H1 (cell line): ENCODE measurements at regions not wholly inside any gene's neighbourhood (a gene's known extent, or its start where the extent isn't known, plus 50 kb on each side); places are given as distances from the start of the nearest gene placed in this dataset.

ENCODE experiments used
- CTCF ChIA-PET: fragments of 300-600 bp; sonication (Branson Sonifier 250); formaldehyde crosslinking; loops from one replicate; lab custom pipeline; 2021; ENCODE audit not compliant: partially characterized antibody; lab: Charles Lee
- POLR2A ChIA-PET: fragments of 300-600 bp; sonication (Branson Sonifier 250); formaldehyde crosslinking; loops from one replicate; lab custom pipeline; 2021; ENCODE audit warnings: inconsistent platforms; ENCODE audit not compliant: partially characterized antibody; lab: Charles Lee
- DNase-seq, 2 experiments: peaks; one replicate each; pipeline versions ENCODE4 v3.0.0 to v3.0.0-alpha.2; 2010 to 2022; ENCODE audit warnings: low spot score in 2 of 2, low read depth in 1 of 2, mixed read lengths in 1 of 2
- FAIRE-seq: peaks from 2 replicates; lab custom pipeline; 2011; peaks lifted over from hg19 to GRCh38; lab: Jason Lieb, UNC
- H2AFZ ChIP-seq: 2 replicates; pipeline ENCODE4 v1.8.1; 2012; ENCODE audit warnings: low read length, inconsistent platforms
- H2AK5ac ChIP-seq: 2 replicates; pipeline ENCODE4 v1.6.1; 2013; ENCODE audit warnings: low read depth, low read length
- H2BK120ac ChIP-seq: replicated peaks from 2 replicates; pipeline ENCODE3; 2013; ENCODE audit warnings: low read depth, low read length, inconsistent platforms
- H2BK12ac ChIP-seq: 2 replicates; pipeline ENCODE4 v1.6.1; 2013; ENCODE audit warnings: low read depth, low read length
- H2BK15ac ChIP-seq: 2 replicates; pipeline ENCODE4 v1.6.1; 2013; ENCODE audit warnings: low read length
- H2BK20ac ChIP-seq: 2 replicates; pipeline ENCODE4 v1.6.1; 2013; ENCODE audit warnings: low read length
- H2BK5ac ChIP-seq: 2 replicates; pipeline ENCODE4 v1.6.1; 2013; ENCODE audit warnings: low read depth, low read length
- H3K14ac ChIP-seq: 2 replicates; pipeline ENCODE4 v1.6.1; 2013; ENCODE audit warnings: inconsistent platforms; ENCODE audit not compliant: insufficient read length
- H3K18ac ChIP-seq: 2 replicates; pipeline ENCODE4 v1.6.1; 2013; ENCODE audit warnings: low read length; ENCODE audit errors: extremely low read depth
- H3K23ac ChIP-seq: 2 replicates; pipeline ENCODE4 v1.6.1; 2013; ENCODE audit warnings: inconsistent platforms; ENCODE audit not compliant: insufficient read length
- H3K23me2 ChIP-seq: 2 replicates; pipeline ENCODE4 v1.6.1; 2013; ENCODE audit warnings: low read depth, low read length
- H3K27ac ChIP-seq: 2 replicates; pipeline ENCODE4 v1.6.1; 2011; ENCODE audit warnings: low read depth, low read length, inconsistent platforms
- H3K27me3 ChIP-seq, 4 experiments: replicated peaks in 1 of 4; 1 replicate in 1 of 4; 2 replicates in 3 of 4; pipeline versions ENCODE4 v1.6.1 to v1.8.1; 2011 to 2013; ENCODE audit warnings: low read length in 3 of 4, mild to moderate bottlenecking in 3 of 4, inconsistent platforms in 2 of 4, mixed read lengths in 2 of 4, moderate library complexity in 1 of 4; ENCODE audit not compliant: control insufficient read depth in 3 of 4, insufficient read depth in 3 of 4; ENCODE audit errors: extremely low read depth in 1 of 4
- H3K36me3 ChIP-seq, 4 experiments: 2 replicates each; pipeline versions ENCODE4 v1.6.1 to v1.8.1; 2011 to 2013; ENCODE audit warnings: mild to moderate bottlenecking in 4 of 4, low read length in 3 of 4, moderate library complexity in 2 of 4, control low read depth in 1 of 4, inconsistent platforms in 1 of 4; ENCODE audit not compliant: insufficient read depth in 4 of 4, control insufficient read depth in 2 of 4
- H3K4ac ChIP-seq: replicated peaks from 2 replicates; pipeline ENCODE3; 2013; ENCODE audit warnings: low read length, low read depth, mixed read lengths, inconsistent platforms; ENCODE audit not compliant: insufficient read length
- H3K4me1 ChIP-seq, 4 experiments: replicated peaks in 1 of 4; 1 replicate in 1 of 4; 2 replicates in 3 of 4; pipeline versions ENCODE4 v1.6.1 to v1.8.1; 2011 to 2013; ENCODE audit warnings: low read length in 3 of 4, inconsistent platforms in 2 of 4, mixed read lengths in 1 of 4; ENCODE audit not compliant: insufficient read depth in 4 of 4, control insufficient read depth in 3 of 4
- H3K4me2 ChIP-seq, 2 experiments: 2 replicates each; pipeline versions ENCODE4 v1.6.1 to v1.8.1; 2011 to 2013; ENCODE audit warnings: low read depth in 2 of 2, low read length in 2 of 2, control low read depth in 1 of 2, inconsistent platforms in 1 of 2, mild to moderate bottlenecking in 1 of 2; ENCODE audit not compliant: insufficient read depth in 1 of 2
- H3K4me3 ChIP-seq, 4 experiments: fragments of 200-600, 300-600 bp in 1 of 4; sonication (generic), shearing (Covaris generic), sonication (Bioruptor Twin) in 1 of 4; 2 replicates each; pipeline versions ENCODE4 v1.5.1 to v1.8.1; 2011 to 2016; ENCODE audit warnings: low read length in 4 of 4, low read depth in 3 of 4, control low read depth in 2 of 4, inconsistent platforms in 2 of 4, mild to moderate bottlenecking in 2 of 4, mixed read lengths in 1 of 4, moderate library complexity in 1 of 4; ENCODE audit not compliant: insufficient read depth in 2 of 4; ENCODE audit errors: extremely low read depth in 1 of 4
- H3K56ac ChIP-seq: replicated peaks from 2 replicates; pipeline ENCODE3; 2013; ENCODE audit warnings: low read depth, mild to moderate bottlenecking, mixed read lengths, low read length, inconsistent platforms; ENCODE audit not compliant: insufficient read length
- H3K79me1 ChIP-seq: 2 replicates; pipeline ENCODE4 v1.6.1; 2013; ENCODE audit warnings: low read depth, low read length, control low read depth
- H3K79me2 ChIP-seq, 2 experiments: 2 replicates each; pipeline versions ENCODE4 v1.6.1 to v1.8.1; 2012 to 2013; ENCODE audit warnings: low read length in 2 of 2, mild to moderate bottlenecking in 2 of 2, inconsistent platforms in 1 of 2; ENCODE audit not compliant: insufficient read depth in 2 of 2, control insufficient read depth in 1 of 2
- H3K9ac ChIP-seq, 4 experiments: replicated peaks in 1 of 4; 1 replicate in 1 of 4; 2 replicates in 3 of 4; pipeline versions ENCODE4 v1.6.1 to v1.8.1; 2011 to 2013; ENCODE audit warnings: low read depth in 3 of 4, low read length in 3 of 4, control low read depth in 2 of 4, mild to moderate bottlenecking in 2 of 4, moderate library complexity in 2 of 4, inconsistent platforms in 1 of 4; ENCODE audit errors: extremely low read depth in 1 of 4
- H3K9me3 ChIP-seq, 2 experiments: 2 replicates each; pipeline versions ENCODE4 v1.6.1 to v1.8.1; 2012 to 2013; ENCODE audit warnings: mild to moderate bottlenecking in 2 of 2, moderate library complexity in 2 of 2, control low read depth in 1 of 2, inconsistent platforms in 1 of 2, low read depth in 1 of 2, low read length in 1 of 2, mixed read lengths in 1 of 2; ENCODE audit not compliant: insufficient read depth in 2 of 2
- H4K20me1 ChIP-seq, 2 experiments: replicated peaks in 1 of 2; 2 replicates each; pipeline versions ENCODE3 to v1.8.1; 2011 to 2013; ENCODE audit warnings: inconsistent platforms in 2 of 2, low read length in 2 of 2, mild to moderate bottlenecking in 1 of 2; ENCODE audit not compliant: insufficient read depth in 2 of 2, control insufficient read depth in 1 of 2
- H4K5ac ChIP-seq: 2 replicates; pipeline ENCODE4 v1.6.1; 2013; ENCODE audit warnings: low read length, low read depth, mixed read lengths, inconsistent platforms; ENCODE audit not compliant: insufficient read length
- H4K8ac ChIP-seq: 2 replicates; pipeline ENCODE4 v1.8.0; 2013; ENCODE audit warnings: mild to moderate bottlenecking, moderate library complexity, low read length, inconsistent platforms; ENCODE audit not compliant: insufficient read depth; ENCODE audit errors: extremely low read depth
- H4K91ac ChIP-seq: replicated peaks from 2 replicates; pipeline ENCODE3; 2013; ENCODE audit warnings: low read length, mixed read lengths, inconsistent platforms; ENCODE audit not compliant: insufficient read length
- RAD21 ChIP-seq, 2 experiments: IDR thresholded peaks in 1 of 2; conservative IDR thresholded peaks in 1 of 2; 2 replicates each; pipeline ENCODE4 v1.6.1; 2011; ENCODE audit warnings: low read depth in 2 of 2, low read length in 2 of 2, improper control_type of control experiment in 1 of 2, inconsistent platforms in 1 of 2, mild to moderate bottlenecking in 1 of 2, moderate library complexity in 1 of 2
- RNF2 ChIP-seq: fragments of 200-900, 300-1000 bp; sonication (generic); IDR thresholded peaks from 2 replicates; pipeline ENCODE4 v1.7.1; 2016; ENCODE audit warnings: borderline replicate concordance, low read depth, mild to moderate bottlenecking, antibody characterized with exemption, low read length; ENCODE audit not compliant: poor library complexity, severe bottlenecking; ENCODE audit errors: missing control alignments
- SIX5 ChIP-seq: IDR thresholded peaks from 2 replicates; pipeline ENCODE4 v1.6.1; 2011; ENCODE audit warnings: mild to moderate bottlenecking, low read depth, low read length
- SP2 ChIP-seq: IDR thresholded peaks from 2 replicates; pipeline ENCODE4 v1.6.1; 2012; ENCODE audit warnings: mild to moderate bottlenecking, low read length, inconsistent platforms
- SRF ChIP-seq: IDR thresholded peaks from 2 replicates; pipeline ENCODE4 v1.6.1; 2011; ENCODE audit warnings: mild to moderate bottlenecking, low read depth, low read length, moderate library complexity
- whole genome bisulfite sequencing, 2 experiments: shearing (Covaris generic) in 1 of 2; methylation state at CpG; one replicate each; pipeline versions ENCODE4 v1.1.6 to v1.1.7; 2013 to 2015; ENCODE audit warnings: low lambda C conversion rate in 2 of 2, mixed read lengths in 2 of 2, inconsistent platforms in 1 of 2, low coverage in 1 of 2, missing lambda C conversion rate in 1 of 2; ENCODE audit not compliant: insufficient replicate concordance in 2 of 2, insufficient coverage in 1 of 2, insufficient read length in 1 of 2; ENCODE audit errors: extremely low coverage in 1 of 2, missing lambda C conversion rate in 1 of 2; 5-methylcytosine and 5-hydroxymethylcytosine counted together

GRCh38 chr10:124152139-124153022 lies 59.0 kb upstream of the CHST15 start:
- peaks cover 0 to 4% of the 10 kb centered on the region in 2 experiments for H4K20me1 ChIP-seq
- no peak overlapping the region for H2BK120ac ChIP-seq
- no peaks in the 10 kb centered on the region for H3K79me2 ChIP-seq
- H2BK12ac ChIP-seq = peak overlapping the region; percentile 80; the same call in 1 of the 2 replicates
- no peak overlapping the region for H4K5ac ChIP-seq
- peak overlapping the region; percentile 89; the same call in 1 of the 2 replicates for H2BK5ac ChIP-seq
- peak overlapping the region; percentile 76; the same call in 1 of the 2 replicates for H4K8ac ChIP-seq
- 0 out of 2 replicates have a peak overlapping the region, but pooled peaks have one; percentile 35 for H2AFZ ChIP-seq
- no peaks in the 10 kb centered on the region for H3K79me1 ChIP-seq
- peaks cover 10% of the 10 kb centered on the region; the same call in 1 of the 2 replicates for H3K23me2 ChIP-seq
- peak overlapping the region; percentile 99 for H4K91ac ChIP-seq
- H3K14ac ChIP-seq = no peak overlapping the region
- DNase-seq (no peak), FAIRE-seq (no peak)
- no peak overlapping the region for H3K4me2 ChIP-seq
- H2BK15ac ChIP-seq = no peak overlapping the region
- no peak overlapping the region for H3K9ac ChIP-seq
- no peaks in the 10 kb centered on the region for H3K36me3 ChIP-seq
- H3K9me3 ChIP-seq = no peaks in the 10 kb centered on the region; a peak in 2 of 4 replicates
- ChIA-PET CTCF (interaction anchor here (1.1 to 2.2 kb wide), 5 partner anchors 14 to 158 kb away, joined by 3 to 6 read pairs (median 4); no protein-coding TSS in a partner anchor), POLR2A (interaction anchor here (0.5 to 0.6 kb wide), 2 partner anchors 285 to 299 kb away, joined by 3 read pairs; no protein-coding TSS in a partner anchor)
- 84% methylated on average over 32 of the region's 32 CpGs; no CpG with 5 or more reads in 1 of the 2 experiments for WGBS, 2 experiments
- no peak overlapping the region for H3K56ac ChIP-seq
- H3K18ac ChIP-seq = peak overlapping the region; percentile 32
- H3K4me3 ChIP-seq = no peak overlapping the region
- no peak overlapping the region for H2AK5ac ChIP-seq
- no peak overlapping the region for H3K27ac ChIP-seq
- TF ChIP-seq SIX5 (no peak), SRF (no peak), RNF2 (no peak), SP2 (no peak), RAD21 (IDR thresholded peaks at IDR 0.05 in 1 of 2, conservative IDR thresholded peaks at IDR 0.05 in 1 of 2; ENCODE audit: low read depth in 2 of 2, low read length in 2 of 2) (no peak)
- TF ChIP-seq, all 59 proteins: peak for 0
- peak overlapping the region; percentile 48; the same call in 1 of the 2 replicates for H2BK20ac ChIP-seq
- H3K4ac ChIP-seq = no peak overlapping the region
- H3K27me3 ChIP-seq = no peaks in the 10 kb centered on the region
- no peak overlapping the region for H3K23ac ChIP-seq
- H3K4me1 ChIP-seq = peaks cover 0 to 9% (median 3%) of the 10 kb centered on the region in 4 experiments; a peak in 4 of 7 replicates
